ENCODE measurements at regions not wholly inside any gene's neighbourhood (a gene's known extent, or its start where the extent isn't known, plus 50 kb on each side); places are given as distances from the start of the nearest gene placed in this dataset.

- in situ Hi-C loops (cut with HindIII; ENCODE audit: low sequenced_read_pairs): no loop called here
- H3K4me3 ChIP-seq (ENCODE audit: low read depth, low read length): no peak overlapping the region
- TF ChIP-seq, protein P1, sequence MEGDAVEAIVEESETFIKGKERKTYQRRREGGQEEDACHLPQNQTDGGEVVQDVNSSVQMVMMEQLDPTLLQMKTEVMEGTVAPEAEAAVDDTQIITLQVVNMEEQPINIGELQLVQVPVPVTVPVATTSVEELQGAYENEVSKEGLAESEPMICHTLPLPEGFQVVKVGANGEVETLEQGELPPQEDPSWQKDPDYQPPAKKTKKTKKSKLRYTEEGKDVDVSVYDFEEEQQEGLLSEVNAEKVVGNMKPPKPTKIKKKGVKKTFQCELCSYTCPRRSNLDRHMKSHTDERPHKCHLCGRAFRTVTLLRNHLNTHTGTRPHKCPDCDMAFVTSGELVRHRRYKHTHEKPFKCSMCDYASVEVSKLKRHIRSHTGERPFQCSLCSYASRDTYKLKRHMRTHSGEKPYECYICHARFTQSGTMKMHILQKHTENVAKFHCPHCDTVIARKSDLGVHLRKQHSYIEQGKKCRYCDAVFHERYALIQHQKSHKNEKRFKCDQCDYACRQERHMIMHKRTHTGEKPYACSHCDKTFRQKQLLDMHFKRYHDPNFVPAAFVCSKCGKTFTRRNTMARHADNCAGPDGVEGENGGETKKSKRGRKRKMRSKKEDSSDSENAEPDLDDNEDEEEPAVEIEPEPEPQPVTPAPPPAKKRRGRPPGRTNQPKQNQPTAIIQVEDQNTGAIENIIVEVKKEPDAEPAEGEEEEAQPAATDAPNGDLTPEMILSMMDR (IDR thresholded peaks at IDR 0.05; ENCODE audit: low read depth, low read length): no peak
- DNase-seq (ENCODE audit: low read depth, low spot score): no peak
Observed at GRCh38 chrX:38987198-38987651, 186.0 kb downstream of the MID1IP1 start.

DNA sequence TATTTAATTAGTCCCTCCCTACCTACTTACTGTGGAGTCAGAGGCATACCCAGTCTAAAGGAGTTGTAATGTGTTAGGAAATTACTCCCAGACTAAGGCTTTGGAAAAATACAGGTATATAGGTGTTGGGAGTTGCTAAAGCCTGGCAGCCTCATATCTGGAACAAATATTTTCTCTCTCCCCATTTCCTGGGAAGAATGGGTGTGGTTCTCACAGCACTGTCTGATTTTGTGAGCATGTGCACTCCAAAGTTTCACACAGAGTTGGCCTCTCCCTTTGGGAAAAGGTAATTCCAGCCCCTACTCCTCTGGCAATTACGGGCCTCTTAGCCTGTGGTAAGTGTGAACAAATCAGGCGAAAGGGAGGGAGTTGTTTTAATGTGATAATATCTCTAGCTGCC, 187.0 kb downstream of the MID1IP1 start:
- DNase-seq (ENCODE audit: low read depth, low spot score): no peak
- TF ChIP-seq, protein P1 (IDR thresholded peaks at IDR 0.05; ENCODE audit: low read depth, low read length): no peak
- no peak overlapping the region for H3K4me3 ChIP-seq (ENCODE audit: low read depth, low read length)
- in situ Hi-C loops (cut with HindIII; ENCODE audit: low sequenced_read_pairs): no loop called here

DNA sequence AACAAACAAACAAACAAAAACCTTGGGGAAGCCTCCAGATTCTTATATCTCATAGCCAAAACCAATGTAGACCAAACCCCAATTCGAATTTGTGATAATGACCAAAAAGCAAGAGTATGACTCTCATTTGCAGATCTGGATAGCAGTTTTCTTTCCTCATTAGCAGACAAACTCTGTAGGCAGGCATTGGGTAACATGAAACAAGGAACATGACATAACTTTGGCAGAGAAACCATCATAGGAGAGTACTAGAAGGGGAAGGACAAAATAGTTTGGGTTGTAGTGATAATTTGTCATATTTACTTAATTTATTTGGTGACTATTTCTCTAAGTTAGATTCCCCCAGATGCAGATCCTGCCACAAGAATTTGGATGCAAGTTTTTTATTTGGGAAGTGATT, 187.8 kb downstream of the MID1IP1 start:
- in situ Hi-C loops (cut with HindIII; ENCODE audit: low sequenced_read_pairs): no loop called here
- DNase-seq (ENCODE audit: low read depth, low spot score): no peak
- no peak overlapping the region for H3K4me3 ChIP-seq (ENCODE audit: low read depth, low read length)
- TF ChIP-seq, protein P1 (IDR thresholded peaks at IDR 0.05; ENCODE audit: low read depth, low read length): no peak

GRCh38 chrX:38991656-38992440, 190.6 kb downstream of the MID1IP1 start:
- H3K4me3 ChIP-seq (ENCODE audit: low read depth, low read length): no peak overlapping the region
- TF ChIP-seq, protein P1 (IDR thresholded peaks at IDR 0.05; ENCODE audit: low read depth, low read length): no peak
- in situ Hi-C loops (cut with HindIII; ENCODE audit: low sequenced_read_pairs): no loop called here
- no peak for DNase-seq (ENCODE audit: low read depth, low spot score)

GRCh38 chrX:38992441-38993096, 191.3 kb downstream of the MID1IP1 start:
- TF ChIP-seq, protein P1 (IDR thresholded peaks at IDR 0.05; ENCODE audit: low read depth, low read length): no peak
- DNase-seq (ENCODE audit: low read depth, low spot score): no peak
- in situ Hi-C loops (cut with HindIII; ENCODE audit: low sequenced_read_pairs): no loop called here
- H3K4me3 ChIP-seq (ENCODE audit: low read depth, low read length): no peak overlapping the region

GRCh38 chrX:38993500-38993899, 192.2 kb downstream of the MID1IP1 start:
- H3K4me3 ChIP-seq (ENCODE audit: low read depth, low read length): no peak overlapping the region
- DNase-seq (ENCODE audit: low read depth, low spot score): no peak
- in situ Hi-C loops (cut with HindIII; ENCODE audit: low sequenced_read_pairs): no loop called here
- TF ChIP-seq, protein P1 (IDR thresholded peaks at IDR 0.05; ENCODE audit: low read depth, low read length): no peak
